Nephron (organoid): ENCODE measurements at regions not wholly inside any gene's neighbourhood (a gene's known extent, or its start where the extent isn't known, plus 50 kb on each side); places are given as distances from the start of the nearest gene placed in this dataset.

Experiments
- H3K27ac Mint-ChIP-seq, 3 experiments: 2 replicates each; pipeline ENCODE4 v1.8.0; 2020; ENCODE audit warnings: mixed read lengths in 3 of 3, mild to moderate bottlenecking in 2 of 3, moderate library complexity in 1 of 3
- H3K27me3 Mint-ChIP-seq: 2 replicates; pipeline ENCODE4 v1.8.0; 2021; ENCODE audit warnings: low read depth, mild to moderate bottlenecking, moderate library complexity, mixed read lengths
- H3K36me3 Mint-ChIP-seq: 2 replicates; pipeline ENCODE4 v1.8.0; 2020; ENCODE audit warnings: low read depth, mixed read lengths
- H3K4me1 Mint-ChIP-seq: 2 replicates; pipeline ENCODE4 v1.8.0; 2020; ENCODE audit warnings: mixed read lengths
- H3K4me3 Mint-ChIP-seq, 3 experiments: 2 replicates each; pipeline ENCODE4 v1.8.0; 2020; ENCODE audit warnings: mild to moderate bottlenecking in 3 of 3, mixed read lengths in 3 of 3, moderate library complexity in 2 of 3
- H3K9me3 Mint-ChIP-seq: 2 replicates; pipeline ENCODE4 v1.8.0; 2020; ENCODE audit warnings: mixed read lengths
- CTCF ChIP-seq, 3 experiments: fragments of 200-600 bp; sonication (generic); IDR thresholded peaks; one replicate each; pipeline ENCODE4 v1.5.0; 2021; ENCODE audit warnings: antibody characterized with exemption in 3 of 3; ENCODE audit not compliant: unreplicated experiment in 3 of 3

DNA sequence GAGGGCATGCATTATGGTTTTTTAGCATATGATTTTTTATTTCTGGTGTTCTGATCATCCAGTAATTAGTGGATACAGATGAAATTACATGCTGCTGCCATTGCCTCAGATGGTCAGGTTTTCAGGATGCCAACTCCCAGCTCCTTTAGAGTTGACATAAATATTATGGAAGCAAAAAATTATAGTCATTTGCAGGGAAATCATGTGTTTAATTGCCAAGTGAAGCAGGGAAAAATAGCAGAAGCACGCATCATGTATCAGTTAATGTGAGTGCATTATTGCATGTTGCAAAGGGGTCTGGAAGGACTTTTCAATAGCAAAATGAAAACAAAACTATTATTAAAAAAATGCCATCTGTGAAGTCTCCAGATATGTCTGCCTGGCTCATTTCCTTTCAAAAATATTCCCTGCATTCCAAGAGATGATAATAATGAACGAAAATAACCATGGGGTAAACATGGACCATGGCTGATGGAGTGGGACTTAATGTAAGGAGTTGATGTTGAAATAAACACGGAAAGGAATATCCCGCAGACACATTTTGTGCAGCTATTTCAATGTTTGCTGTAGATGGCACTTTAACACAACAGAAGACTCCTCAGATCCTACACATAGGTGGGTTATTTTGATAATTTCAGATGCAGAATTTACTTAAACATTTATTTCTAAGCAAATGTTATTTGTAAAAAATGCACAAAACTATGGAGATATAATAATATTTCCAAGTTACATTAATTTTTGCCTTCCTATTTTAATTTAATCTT is 87.7 kb upstream of the DYNAP start:
- H3K27ac Mint-ChIP-seq: no peak overlapping the region
- peaks cover 4% of the 10 kb centered on the region for H3K9me3 Mint-ChIP-seq

GRCh38 chr18:54506516-54507261 is 84.4 kb upstream of the DYNAP start:
- no peak for TF ChIP-seq CTCF (IDR thresholded peaks at IDR 0.05; ENCODE audit: unreplicated experiment in 3 of 3)
- peaks cover 3% of the 10 kb centered on the region for H3K9me3 Mint-ChIP-seq
- H3K4me1 Mint-ChIP-seq: no peaks in the 10 kb centered on the region
- H3K4me3 Mint-ChIP-seq: no peak overlapping the region
- no peaks in the 10 kb centered on the region for H3K27me3 Mint-ChIP-seq
- H3K36me3 Mint-ChIP-seq: no peaks in the 10 kb centered on the region
- H3K27ac Mint-ChIP-seq: no peak overlapping the region

More for the DNA sequence above, 87.7 kb upstream of the DYNAP start:
- H3K4me3 Mint-ChIP-seq: no peak overlapping the region
- H3K4me1 Mint-ChIP-seq: no peaks in the 10 kb centered on the region
- no peaks in the 10 kb centered on the region for H3K36me3 Mint-ChIP-seq
- H3K27me3 Mint-ChIP-seq: no peaks in the 10 kb centered on the region
- TF ChIP-seq CTCF (IDR thresholded peaks at IDR 0.05; ENCODE audit: unreplicated experiment in 3 of 3): no peak

DNA sequence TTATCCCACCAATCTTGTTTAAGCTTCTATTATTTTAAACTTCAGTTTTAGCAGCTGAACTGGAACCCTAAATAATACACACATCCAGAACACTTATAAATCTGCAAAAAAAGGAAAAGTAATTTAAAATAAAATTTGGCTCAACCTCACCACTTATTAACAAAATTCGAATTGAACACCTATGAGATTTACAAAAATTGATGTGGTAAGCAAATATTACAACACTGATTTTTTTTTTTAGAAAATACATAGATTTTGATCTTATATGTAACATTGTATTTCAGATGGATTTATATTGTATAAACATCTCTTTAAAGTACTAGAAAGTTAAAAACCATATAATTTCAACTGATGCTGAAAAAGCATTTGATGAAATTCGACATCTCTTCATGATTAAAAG is 81.3 kb upstream of the DYNAP start:
- no peak overlapping the region for H3K27ac Mint-ChIP-seq

DNA sequence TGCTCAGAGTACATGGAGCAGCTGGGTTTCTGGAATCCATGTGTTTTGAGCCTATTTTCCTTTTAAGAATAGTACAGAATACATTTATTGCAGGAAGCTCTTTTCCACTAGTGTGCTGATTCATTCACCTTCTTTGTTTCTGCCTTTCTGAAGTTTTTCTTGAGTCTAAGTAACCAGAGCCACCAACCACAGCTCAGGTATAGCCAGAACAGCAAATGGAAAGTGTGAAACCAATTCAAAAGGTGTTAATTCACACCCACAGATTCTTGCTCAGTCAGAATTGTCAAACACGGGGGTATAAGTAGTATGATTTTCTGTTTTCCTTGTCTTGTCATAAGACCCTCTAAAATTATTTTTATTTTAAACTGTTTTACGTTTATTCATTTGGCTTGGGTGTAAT is 75.9 kb upstream of the DYNAP start:
- no peak for TF ChIP-seq CTCF (IDR thresholded peaks at IDR 0.05; ENCODE audit: unreplicated experiment in 3 of 3)
- no peaks in the 10 kb centered on the region for H3K27me3 Mint-ChIP-seq
- no peak overlapping the region for H3K4me3 Mint-ChIP-seq
- H3K36me3 Mint-ChIP-seq: no peaks in the 10 kb centered on the region
- no peaks in the 10 kb centered on the region for H3K4me1 Mint-ChIP-seq
- no peak overlapping the region for H3K27ac Mint-ChIP-seq
- H3K9me3 Mint-ChIP-seq: no peaks in the 10 kb centered on the region

More for the DNA sequence above, 81.3 kb upstream of the DYNAP start:
- Mint-ChIP-seq H3K4me3 (no peak overlapping the region), H3K36me3 (no peaks in the 10 kb centered on the region), H3K4me1 (no peaks in the 10 kb centered on the region), H3K9me3 (no peaks in the 10 kb centered on the region), H3K27me3 (no peaks in the 10 kb centered on the region)
- no peak for TF ChIP-seq CTCF (IDR thresholded peaks at IDR 0.05; ENCODE audit: unreplicated experiment in 3 of 3)

DNA sequence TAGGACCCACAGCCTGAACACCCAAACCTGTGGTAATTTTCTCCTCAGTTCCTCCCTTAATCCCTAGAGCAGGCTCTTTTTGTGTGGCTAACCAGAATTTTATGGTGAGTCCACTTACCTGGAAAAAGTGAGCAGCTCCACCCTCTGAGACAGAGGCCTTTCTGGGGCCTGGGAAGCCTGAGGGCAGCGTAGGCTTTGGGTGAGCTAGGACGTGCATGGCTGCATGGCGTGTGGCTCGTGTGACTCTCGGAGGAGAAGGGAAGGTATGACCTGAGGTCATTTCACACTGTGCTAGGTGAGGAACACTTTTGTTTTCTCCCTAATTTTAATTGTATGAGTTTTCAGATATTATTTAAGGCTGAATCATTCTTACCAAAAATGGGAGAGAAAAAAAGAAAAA is 73.5 kb upstream of the DYNAP start:
- H3K4me3 Mint-ChIP-seq: no peak overlapping the region
- H3K27me3 Mint-ChIP-seq: no peaks in the 10 kb centered on the region

More for the DNA sequence above, 73.5 kb upstream of the DYNAP start:
- H3K4me1 Mint-ChIP-seq: no peaks in the 10 kb centered on the region
- H3K36me3 Mint-ChIP-seq: no peaks in the 10 kb centered on the region
- H3K27ac Mint-ChIP-seq: no peak overlapping the region
- no peak for TF ChIP-seq CTCF (IDR thresholded peaks at IDR 0.05; ENCODE audit: unreplicated experiment in 3 of 3)
- H3K9me3 Mint-ChIP-seq: no peaks in the 10 kb centered on the region
